ENCODE measurements at regions not wholly inside any gene's neighbourhood (a gene's known extent, or its start where the extent isn't known, plus 50 kb on each side); places are given as distances from the start of the nearest gene placed in this dataset.

DNA sequence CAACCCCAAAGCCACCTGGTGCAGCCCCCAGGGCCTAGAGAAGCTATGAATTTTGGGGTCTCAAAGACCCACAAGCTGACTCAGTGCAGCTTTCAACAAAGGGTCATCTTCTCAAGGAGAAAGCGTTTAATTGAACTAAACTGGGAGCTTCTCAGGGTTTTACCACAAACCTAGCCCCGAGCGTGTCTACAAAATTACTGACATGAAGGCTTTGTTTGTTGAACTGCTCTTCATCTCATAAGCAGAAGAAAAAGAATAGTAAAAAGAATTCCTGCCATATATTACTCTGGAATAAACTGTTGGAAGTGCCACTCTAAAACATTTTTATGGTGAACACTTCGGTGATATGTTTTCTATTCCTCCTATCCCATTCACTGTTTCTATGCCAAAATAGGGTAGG lies 50.8 kb upstream of the INCENP start:
- DNase-seq (no peak), ATAC-seq (ENCODE audit: low FRiP score in 2 of 2) (no peak)
- Histone ChIP-seq H3K9me3 (no peaks in the 10 kb centered on the region), H3K4me1 (no peaks in the 10 kb centered on the region), H3K4me3 (no peak overlapping the region), H3K27me3 (no peaks in the 10 kb centered on the region), H3K36me3 (no peaks in the 10 kb centered on the region), H3K27ac (no peak overlapping the region)
- 89 to 93% methylated on average over 4 of the region's 4 CpGs for WGBS, 2 donors
- TF ChIP-seq POLR2A (IDR thresholded peaks at IDR 0.05) = no peak
- no peak for TF ChIP-seq EP300 (IDR thresholded peaks at IDR 0.05)
- TF ChIP-seq, protein P1, sequence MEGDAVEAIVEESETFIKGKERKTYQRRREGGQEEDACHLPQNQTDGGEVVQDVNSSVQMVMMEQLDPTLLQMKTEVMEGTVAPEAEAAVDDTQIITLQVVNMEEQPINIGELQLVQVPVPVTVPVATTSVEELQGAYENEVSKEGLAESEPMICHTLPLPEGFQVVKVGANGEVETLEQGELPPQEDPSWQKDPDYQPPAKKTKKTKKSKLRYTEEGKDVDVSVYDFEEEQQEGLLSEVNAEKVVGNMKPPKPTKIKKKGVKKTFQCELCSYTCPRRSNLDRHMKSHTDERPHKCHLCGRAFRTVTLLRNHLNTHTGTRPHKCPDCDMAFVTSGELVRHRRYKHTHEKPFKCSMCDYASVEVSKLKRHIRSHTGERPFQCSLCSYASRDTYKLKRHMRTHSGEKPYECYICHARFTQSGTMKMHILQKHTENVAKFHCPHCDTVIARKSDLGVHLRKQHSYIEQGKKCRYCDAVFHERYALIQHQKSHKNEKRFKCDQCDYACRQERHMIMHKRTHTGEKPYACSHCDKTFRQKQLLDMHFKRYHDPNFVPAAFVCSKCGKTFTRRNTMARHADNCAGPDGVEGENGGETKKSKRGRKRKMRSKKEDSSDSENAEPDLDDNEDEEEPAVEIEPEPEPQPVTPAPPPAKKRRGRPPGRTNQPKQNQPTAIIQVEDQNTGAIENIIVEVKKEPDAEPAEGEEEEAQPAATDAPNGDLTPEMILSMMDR (IDR thresholded peaks at IDR 0.05) = no peak
- TF ChIP-seq POLR2AphosphoS5 (IDR thresholded peaks at IDR 0.05) = no peak

DNA sequence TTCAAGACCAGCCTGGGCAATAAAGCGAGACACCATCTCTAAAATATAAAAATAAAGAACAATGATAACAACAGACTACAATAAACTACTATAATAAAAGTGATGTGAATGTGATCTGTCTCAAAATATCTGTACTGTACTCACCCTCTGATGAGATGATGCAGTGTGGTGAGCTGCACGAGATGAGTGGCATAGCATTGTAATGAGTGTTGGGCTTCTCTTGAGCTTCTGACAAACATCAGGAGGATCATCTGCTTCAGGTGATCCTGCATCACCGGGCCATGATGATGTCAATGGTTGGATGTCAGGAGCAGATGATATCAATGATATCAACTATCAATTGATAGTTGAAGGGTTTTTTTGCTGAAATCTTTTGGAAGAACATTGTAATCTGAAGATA lies 52.4 kb upstream of the INCENP start:
- WGBS, 2 donors = 88 to 91% methylated on average over 3 of the region's 3 CpGs
- no peak for ATAC-seq (ENCODE audit: low FRiP score in 2 of 2)
- TF ChIP-seq, protein P1 (IDR thresholded peaks at IDR 0.05) = no peak
- TF ChIP-seq POLR2A (IDR thresholded peaks at IDR 0.05) (no peak), EP300 (IDR thresholded peaks at IDR 0.05) (no peak), POLR2AphosphoS5 (IDR thresholded peaks at IDR 0.05) (no peak)
- no peaks in the 10 kb centered on the region for H3K4me1 ChIP-seq
- no peaks in the 10 kb centered on the region for H3K9me3 ChIP-seq
- DNase-seq = no peak
- H3K27me3 ChIP-seq = no peaks in the 10 kb centered on the region
- H3K4me3 ChIP-seq = no peak overlapping the region
- H3K36me3 ChIP-seq = no peaks in the 10 kb centered on the region
- no peak overlapping the region for H3K27ac ChIP-seq

- DNase-seq (no peak), ATAC-seq (ENCODE audit: low FRiP score in 2 of 2) (no peak)
- TF ChIP-seq EP300 (IDR thresholded peaks at IDR 0.05) (no peak), POLR2A (IDR thresholded peaks at IDR 0.05) (no peak), POLR2AphosphoS5 (IDR thresholded peaks at IDR 0.05) (no peak)
- TF ChIP-seq, protein P1 (IDR thresholded peaks at IDR 0.05) = no peak
- 70 to 76% methylated on average over 14 to 15 of the region's 15 CpGs for WGBS, 2 donors
- Histone ChIP-seq H3K4me1 (no peaks in the 10 kb centered on the region), H3K27ac (no peak overlapping the region), H3K27me3 (no peaks in the 10 kb centered on the region), H3K36me3 (no peaks in the 10 kb centered on the region), H3K4me3 (no peak overlapping the region), H3K9me3 (no peaks in the 10 kb centered on the region)
These were observed 53.6 kb upstream of the INCENP start for GRCh38 chr11:62069986-62070919.

DNA sequence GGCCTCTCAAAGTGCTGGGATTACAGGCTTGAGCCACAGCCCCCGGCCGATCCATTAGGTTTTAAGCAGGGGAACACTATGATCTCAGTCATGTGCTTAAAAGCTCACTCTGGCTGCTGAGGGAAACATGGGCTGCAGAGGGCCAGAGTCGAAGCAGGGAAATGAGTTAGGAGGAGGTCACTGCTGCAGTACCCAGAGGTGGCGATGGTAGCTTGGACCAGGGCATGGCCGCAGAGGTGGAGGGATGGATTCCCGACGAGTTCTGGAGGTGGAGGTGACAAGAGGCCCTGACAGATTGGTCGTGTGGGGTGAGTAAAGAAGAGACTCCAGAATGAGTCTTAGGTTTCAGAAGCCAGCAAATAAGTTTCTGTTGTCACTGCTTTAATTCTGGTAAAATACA lies 54.4 kb upstream of the INCENP start:
- DNase-seq (no peak), ATAC-seq (ENCODE audit: low FRiP score in 2 of 2) (no peak)
- Histone ChIP-seq H3K4me3 (no peak overlapping the region), H3K4me1 (no peaks in the 10 kb centered on the region), H3K36me3 (no peaks in the 10 kb centered on the region), H3K27me3 (no peaks in the 10 kb centered on the region), H3K9me3 (no peaks in the 10 kb centered on the region), H3K27ac (no peak overlapping the region)
- 74 to 82% methylated on average over 8 of the region's 8 CpGs for WGBS, 2 donors
- TF ChIP-seq, protein P1 (IDR thresholded peaks at IDR 0.05) = no peak
- TF ChIP-seq POLR2AphosphoS5 (IDR thresholded peaks at IDR 0.05) (no peak), EP300 (IDR thresholded peaks at IDR 0.05) (no peak), POLR2A (IDR thresholded peaks at IDR 0.05) (no peak)

DNA sequence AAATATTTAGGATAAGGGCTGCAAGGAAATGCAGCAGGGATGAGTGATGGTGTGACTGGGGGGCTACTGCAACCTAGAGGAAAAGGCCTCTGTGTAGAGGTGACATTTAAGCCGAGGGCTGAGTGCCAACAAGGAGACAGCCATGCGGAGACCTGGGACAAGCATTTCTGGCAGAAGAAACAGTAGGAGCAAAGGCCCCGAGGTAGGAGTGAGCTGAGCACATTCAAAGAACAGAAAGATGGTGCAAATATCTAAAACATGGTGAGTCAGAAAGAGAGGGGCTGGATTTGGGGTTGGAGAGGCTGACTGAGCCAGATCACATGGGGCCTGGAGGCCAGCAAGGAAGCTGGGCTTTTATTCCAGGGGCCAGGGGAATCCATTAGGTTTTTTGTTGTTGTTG lies 55.1 kb upstream of the INCENP start:
- no peak for TF ChIP-seq EP300 (IDR thresholded peaks at IDR 0.05)
- TF ChIP-seq, protein P1 (IDR thresholded peaks at IDR 0.05) = no peak
- H3K36me3 ChIP-seq = no peaks in the 10 kb centered on the region
- no peaks in the 10 kb centered on the region for H3K9me3 ChIP-seq
- no peaks in the 10 kb centered on the region for H3K4me1 ChIP-seq
- no peak overlapping the region for H3K27ac ChIP-seq
- 86 to 90% methylated on average over 3 of the region's 3 CpGs for WGBS, 2 donors
- no peak overlapping the region for H3K4me3 ChIP-seq
- DNase-seq = no peak
- no peak for ATAC-seq (ENCODE audit: low FRiP score in 2 of 2)
- H3K27me3 ChIP-seq = no peaks in the 10 kb centered on the region

All from upper lobe of left lung (tissue), 6 donors.